Lung (tissue), 11 donors: ENCODE measurements at regions not wholly inside any gene's neighbourhood (a gene's known extent, or its start where the extent isn't known, plus 50 kb on each side); places are given as distances from the start of the nearest gene placed in this dataset.

ENCODE experiments used
- ATAC-seq: fragments of 200-7000 bp; cut with Tn5 transposase; one replicate; pipeline ENCODE4 v1.9.1; 2020; ENCODE audit warnings: moderate number of reproducible peaks; ENCODE audit not compliant: insufficient read depth, low FRiP score
- DNase-seq, 3 donors: peaks; one replicate each; pipeline ENCODE4 v3.0.0-alpha.2; 2013 to 2017
- H3K27ac ChIP-seq, 2 donors: one replicate each; pipeline ENCODE4 v1.5.1; 2013; ENCODE audit warnings: mild to moderate bottlenecking in 2 of 2, moderate library complexity in 2 of 2, control low read depth in 1 of 2, inconsistent platforms in 1 of 2, low read depth in 1 of 2, low read length in 1 of 2
- H3K27me3 ChIP-seq, 3 donors: one replicate each; pipeline ENCODE4 v1.5.1; 2013; ENCODE audit warnings: low read length in 2 of 3; ENCODE audit not compliant: control insufficient read depth in 3 of 3, insufficient read depth in 3 of 3
- H3K36me3 ChIP-seq, 4 donors: one replicate each; pipeline ENCODE4 v1.5.1; 2013; ENCODE audit warnings: low read length in 4 of 4, mild to moderate bottlenecking in 1 of 4, moderate library complexity in 1 of 4; ENCODE audit not compliant: control insufficient read depth in 4 of 4, insufficient read depth in 4 of 4
- H3K4me1 ChIP-seq, 5 donors: one replicate each; pipeline ENCODE4 v1.5.1; 2013; ENCODE audit warnings: low read length in 5 of 5, mild to moderate bottlenecking in 2 of 5, moderate library complexity in 1 of 5; ENCODE audit not compliant: control insufficient read depth in 5 of 5, insufficient read depth in 5 of 5
- H3K4me3 ChIP-seq: one replicate; pipeline ENCODE4 v1.5.1; 2013; ENCODE audit warnings: mild to moderate bottlenecking, control low read depth, moderate library complexity
- H3K9ac ChIP-seq, 2 donors: one replicate each; pipeline ENCODE4 v1.5.1; 2013; ENCODE audit warnings: low read length in 2 of 2, control low read depth in 1 of 2; ENCODE audit not compliant: insufficient read depth in 1 of 2
- H3K9me3 ChIP-seq, 4 donors: one replicate each; pipeline ENCODE4 v1.5.1; 2013; ENCODE audit warnings: low read length in 3 of 4, mild to moderate bottlenecking in 1 of 4, moderate library complexity in 1 of 4; ENCODE audit not compliant: control insufficient read depth in 4 of 4, insufficient read depth in 3 of 4
- WGBS, 2 donors: extraction: QIAGEN DNeasy Blood & Tissue Kit; methylation state at CpG; one replicate each; pipeline ENCODE4 v1.1.7; 2013; 5-methylcytosine and 5-hydroxymethylcytosine counted together
- TF ChIP-seq, protein P1 (sequence below): IDR thresholded peaks from 2 replicates; pipeline ENCODE4 v1.5.1; 2012; ENCODE audit warnings: mild to moderate bottlenecking; ENCODE audit errors: control extremely low read depth, extremely low read depth
- donor health status: control.
- donor health status: control.
- donor health status: Bipolar disorder and iron deficiency.
- donor health status: healthy.
- donor health status: DM: yes; HTN: yes; CAD: no.

- Histone ChIP-seq H3K9ac (no peak overlapping the region), H3K27me3 (no peaks in the 10 kb centered on the region), H3K9me3 (no peaks in the 10 kb centered on the region), H3K27ac (no peak overlapping the region), H3K4me3 (no peak overlapping the region), H3K4me1 (no peaks in the 10 kb centered on the region), H3K36me3 (no peaks in the 10 kb centered on the region)
- TF ChIP-seq, protein P1, sequence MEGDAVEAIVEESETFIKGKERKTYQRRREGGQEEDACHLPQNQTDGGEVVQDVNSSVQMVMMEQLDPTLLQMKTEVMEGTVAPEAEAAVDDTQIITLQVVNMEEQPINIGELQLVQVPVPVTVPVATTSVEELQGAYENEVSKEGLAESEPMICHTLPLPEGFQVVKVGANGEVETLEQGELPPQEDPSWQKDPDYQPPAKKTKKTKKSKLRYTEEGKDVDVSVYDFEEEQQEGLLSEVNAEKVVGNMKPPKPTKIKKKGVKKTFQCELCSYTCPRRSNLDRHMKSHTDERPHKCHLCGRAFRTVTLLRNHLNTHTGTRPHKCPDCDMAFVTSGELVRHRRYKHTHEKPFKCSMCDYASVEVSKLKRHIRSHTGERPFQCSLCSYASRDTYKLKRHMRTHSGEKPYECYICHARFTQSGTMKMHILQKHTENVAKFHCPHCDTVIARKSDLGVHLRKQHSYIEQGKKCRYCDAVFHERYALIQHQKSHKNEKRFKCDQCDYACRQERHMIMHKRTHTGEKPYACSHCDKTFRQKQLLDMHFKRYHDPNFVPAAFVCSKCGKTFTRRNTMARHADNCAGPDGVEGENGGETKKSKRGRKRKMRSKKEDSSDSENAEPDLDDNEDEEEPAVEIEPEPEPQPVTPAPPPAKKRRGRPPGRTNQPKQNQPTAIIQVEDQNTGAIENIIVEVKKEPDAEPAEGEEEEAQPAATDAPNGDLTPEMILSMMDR = no peak
- DNase-seq = no peak
- 65 to 87% methylated on average over 1 of the region's 1 CpG for WGBS, 2 donors
- ATAC-seq = no peak
Observed at GRCh38 chr3:18853269-18853668, 295.0 kb upstream of the KCNH8 start.

GRCh38 chr3:18847583-18848197 lies 300.6 kb upstream of the KCNH8 start:
- H3K9ac ChIP-seq = no peak overlapping the region
- DNase-seq (no peak), ATAC-seq (no peak)
- no peaks in the 10 kb centered on the region for H3K36me3 ChIP-seq
- no peaks in the 10 kb centered on the region for H3K4me1 ChIP-seq
- TF ChIP-seq, protein P1 = no peak
- no peaks in the 10 kb centered on the region for H3K27me3 ChIP-seq
- H3K9me3 ChIP-seq = no peaks in the 10 kb centered on the region
- 47 to 62% methylated on average over 5 of the region's 5 CpGs for WGBS, 2 donors
- H3K4me3 ChIP-seq = no peak overlapping the region
- H3K27ac ChIP-seq = no peak overlapping the region

GRCh38 chr3:18843983-18844382 lies 304.3 kb upstream of the KCNH8 start:
- H3K27me3 ChIP-seq = no peaks in the 10 kb centered on the region
- H3K4me3 ChIP-seq = no peak overlapping the region
- no peak overlapping the region for H3K27ac ChIP-seq
- DNase-seq = no peak
- H3K36me3 ChIP-seq = no peaks in the 10 kb centered on the region
- 75 to 80% methylated on average over 1 of the region's 1 CpG for WGBS, 2 donors
- H3K4me1 ChIP-seq = no peaks in the 10 kb centered on the region
- H3K9me3 ChIP-seq = no peaks in the 10 kb centered on the region
- TF ChIP-seq, protein P1 = no peak
- H3K9ac ChIP-seq = no peak overlapping the region
- no peak for ATAC-seq

DNA sequence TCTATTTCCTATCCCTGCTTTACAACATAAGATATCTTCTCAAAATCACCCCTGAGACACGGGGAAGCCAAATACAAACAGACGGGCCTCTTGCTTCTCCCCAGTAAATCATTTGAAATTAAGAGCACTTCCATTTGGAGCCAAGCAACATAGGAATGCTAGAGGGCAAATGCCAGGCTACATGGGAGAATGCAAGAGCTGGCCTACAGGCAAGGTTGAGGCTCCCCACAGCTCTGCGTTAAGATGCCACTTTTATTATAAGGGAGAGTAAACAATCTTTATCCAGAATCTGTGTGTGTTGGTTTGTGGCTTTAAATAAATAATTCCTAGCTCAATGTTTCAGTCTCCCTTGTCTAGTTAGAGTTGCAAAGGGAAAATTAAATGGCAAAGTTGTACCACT lies 305.1 kb upstream of the KCNH8 start:
- ATAC-seq (no peak), DNase-seq (no peak)
- Histone ChIP-seq H3K27me3 (no peaks in the 10 kb centered on the region), H3K4me1 (no peaks in the 10 kb centered on the region), H3K4me3 (no peak overlapping the region), H3K9me3 (no peaks in the 10 kb centered on the region), H3K9ac (no peak overlapping the region), H3K27ac (no peak overlapping the region), H3K36me3 (no peaks in the 10 kb centered on the region)
- 70 to 83% methylated on average over 3 of the region's 3 CpGs for WGBS, 2 donors
- TF ChIP-seq, protein P1 = no peak
